ENCODE measurements at regions not wholly inside any gene's neighbourhood (a gene's known extent, or its start where the extent isn't known, plus 50 kb on each side); places are given as distances from the start of the nearest gene placed in this dataset.

GRCh38 chr15:87115795-87116194 lies 1036.1 kb downstream of the AGBL1 start:
- BruUV-seq (replicated peaks) = no TSS peak
- Histone ChIP-seq H3K4me1 (ENCODE audit: control insufficient read depth in 1 of 2, insufficient read depth in 2 of 2, low read length in 2 of 2) (no peaks in the 10 kb centered on the region), H3K79me2 (ENCODE audit: insufficient read depth, low read length) (no peaks in the 10 kb centered on the region), H3K9ac (ENCODE audit: low read length) (no peak overlapping the region), H3K4me3 (replicated peaks in 1 of 2; ENCODE audit: low read depth in 1 of 2, low read length in 2 of 2) (no peak overlapping the region), H3K36me3 (ENCODE audit: control insufficient read depth in 1 of 2, insufficient read depth in 2 of 2, low read length in 2 of 2) (no peaks in the 10 kb centered on the region), H2AFZ (ENCODE audit: low read depth, low read length, poor library complexity, severe bottlenecking) (no peak overlapping the region), H3K9me2 (ENCODE audit: insufficient read depth) (no peaks in the 10 kb centered on the region), H3K4me2 (ENCODE audit: low read length) (no peak overlapping the region), H3K27ac (ENCODE audit: low read depth, low read length) (no peak overlapping the region), H4K20me1 (ENCODE audit: insufficient read depth) (no peaks in the 10 kb centered on the region), H3K27me3 (ENCODE audit: insufficient read depth, low read length) (no peaks in the 10 kb centered on the region), H3K9me3 (ENCODE audit: control insufficient read depth in 1 of 2, insufficient read depth in 1 of 2, low read depth in 1 of 2, low read length in 2 of 2) (peaks cover 0 to 30% of the 10 kb centered on the region in 2 experiments; a peak in 3 of 4 replicates)
- ChIA-PET POLR2A (no interaction called here), CTCF (no interaction called here), RAD21 (ENCODE audit: low non-redundant PET in 1 of 2, low total read pairs in 2 of 2, uncharacterized antibody in 2 of 2, unreplicated experiment in 2 of 2) (no interaction called here)
- intact Hi-C loops (cut with micrococcal nuclease) = no loop called here
- TF ChIP-seq SIN3A (IDR thresholded peaks at IDR 0.05; ENCODE audit: low read depth) (no peak), CEBPB (IDR thresholded peaks at IDR 0.05; ENCODE audit: low read depth) (no peak), RAD21 (IDR thresholded peaks at IDR 0.05; ENCODE audit: low read depth) (no peak), JUND (IDR thresholded peaks at IDR 0.05) (no peak), CTCF (IDR thresholded peaks at IDR 0.05 in 2 of 3, conservative IDR thresholded peaks at IDR 0.05 in 1 of 3; ENCODE audit: borderline replicate concordance in 1 of 3, insufficient read depth in 1 of 3, low read depth in 2 of 3, low read length in 2 of 3) (no peak), SP1 (IDR thresholded peaks at IDR 0.05; ENCODE audit: low read depth) (no peak), ATF3 (IDR thresholded peaks at IDR 0.05) (no peak), MAX (IDR thresholded peaks at IDR 0.05) (no peak), POLR2AphosphoS5 (IDR thresholded peaks at IDR 0.05; ENCODE audit: low read depth, low read length) (no peak), CBX3 (IDR thresholded peaks at IDR 0.05; ENCODE audit: low read depth) (no peak), ZBTB33 (IDR thresholded peaks at IDR 0.05; ENCODE audit: extremely low read depth, insufficient replicate concordance, low read length) (no peak), ZNF274 (IDR thresholded peaks at IDR 0.05; ENCODE audit: low read depth, low read length) (no peak), ZFX (IDR thresholded peaks at IDR 0.05) (no peak), POLR2A (IDR thresholded peaks at IDR 0.05; ENCODE audit: borderline replicate concordance, extremely low read depth, insufficient read depth, insufficient read length) (no peak), FOSL1 (IDR thresholded peaks at IDR 0.05; ENCODE audit: low read depth) (no peak), ELF1 (IDR thresholded peaks at IDR 0.05; ENCODE audit: borderline replicate concordance, low read depth) (no peak), EGR1 (IDR thresholded peaks at IDR 0.05; ENCODE audit: low read depth) (no peak), SRF (IDR thresholded peaks at IDR 0.05; ENCODE audit: low read depth) (no peak), EZH2phosphoT487 (IDR thresholded peaks at IDR 0.05; ENCODE audit: borderline replicate concordance) (no peak)
- ATAC-seq = no peak
- DNase-seq (ENCODE audit: low read depth, low spot score) = no peak
